HG03565 (cell line): ENCODE measurements at regions not wholly inside any gene's neighbourhood (a gene's known extent, or its start where the extent isn't known, plus 50 kb on each side); places are given as distances from the start of the nearest gene placed in this dataset.
"Not testable (repeated sequence)": the region's sequence is repeated elsewhere in the genome, so short reads cannot be mapped to it uniquely, and the experiment has no call there.

Experiments used
- ATAC-seq: cut with Tn5 transposase; IDR thresholded peaks from one replicate; pipeline ENCODE4 v1.9.1; 2021; ENCODE audit warnings: mild to moderate bottlenecking, moderate library complexity; ENCODE audit not compliant: unreplicated experiment

DNA sequence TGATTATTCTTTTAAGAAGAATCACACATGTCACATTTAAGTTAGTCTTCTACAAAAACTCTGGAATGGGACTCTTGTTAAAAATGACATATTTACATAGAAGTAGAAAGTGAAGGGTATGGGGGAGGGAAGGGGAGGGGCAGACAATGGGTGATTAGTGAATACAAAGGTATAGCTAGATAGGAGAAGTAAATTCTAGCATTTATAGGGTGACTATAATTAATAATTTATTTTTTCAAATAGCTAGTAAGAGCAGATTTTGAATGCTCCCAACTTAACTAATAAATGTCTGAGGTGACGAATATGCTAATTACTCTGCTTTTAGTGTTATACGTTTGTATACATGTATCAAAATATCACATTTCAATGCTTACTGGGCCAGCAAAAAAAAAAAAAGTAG is 59.4 kb downstream of the BLTP3B start:
- no peak for ATAC-seq

- not testable (repeated sequence) for ATAC-seq
Measured at GRCh38 chr12:100078777-100079176, 63.9 kb downstream of the BLTP3B start.

GRCh38 chr12:100077367-100077766 is 65.3 kb downstream of the BLTP3B start:
- ATAC-seq = no peak

DNA sequence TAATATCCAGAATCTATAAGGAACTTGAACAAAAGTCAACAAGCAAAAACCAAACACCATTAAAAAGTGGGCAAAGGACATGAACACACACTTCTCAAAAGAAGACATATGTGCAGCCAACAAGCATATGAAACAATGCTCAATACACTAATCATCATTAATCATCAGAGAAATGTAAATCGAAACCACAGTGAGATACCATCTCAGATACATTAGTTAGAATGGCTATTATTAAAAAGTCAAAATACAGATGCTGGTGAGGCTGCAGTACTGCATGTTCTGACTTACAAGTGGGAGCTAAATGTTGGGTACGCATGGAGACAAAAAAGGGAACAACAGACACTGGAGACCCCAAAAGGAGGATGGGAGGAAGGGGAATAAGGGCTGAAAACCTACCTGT is 67.1 kb downstream of the BLTP3B start:
- no peak for ATAC-seq

DNA sequence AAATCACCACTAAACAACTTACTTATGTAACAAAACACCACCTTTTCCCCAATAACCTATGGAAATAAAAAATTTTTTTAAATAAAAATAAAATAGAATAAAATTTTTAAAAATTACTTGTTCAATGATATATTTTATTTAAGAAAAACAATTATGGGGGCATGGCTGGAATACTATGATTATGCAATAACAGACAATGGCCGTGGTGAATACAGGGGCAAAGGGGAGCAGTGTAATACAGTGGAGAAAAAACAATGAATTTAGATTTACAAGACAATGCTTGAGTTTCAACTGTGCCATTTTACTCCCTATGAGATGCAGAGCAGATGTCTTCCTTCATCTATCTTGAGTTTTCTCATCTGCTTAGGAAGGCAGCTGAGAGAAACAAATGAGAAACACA is 72.9 kb downstream of the BLTP3B start:
- no peak for ATAC-seq

DNA sequence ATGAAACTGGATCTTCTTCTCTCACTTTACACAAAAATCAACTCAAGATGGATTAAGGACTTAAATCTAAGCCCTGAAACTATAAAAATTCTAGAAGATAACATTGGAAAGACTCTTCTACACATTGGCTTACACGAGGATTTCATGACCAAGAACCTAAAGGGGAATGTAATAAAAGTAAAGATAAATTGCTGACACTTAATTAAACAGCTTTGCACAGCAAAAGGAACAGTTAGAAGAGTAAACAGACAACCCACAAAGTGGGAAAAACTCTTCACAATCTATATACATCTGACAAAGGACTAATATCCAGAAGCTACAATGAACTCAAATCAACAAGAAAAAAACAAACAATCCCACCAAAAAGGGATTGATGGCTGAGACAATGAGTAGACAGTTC is 74.4 kb downstream of the BLTP3B start:
- no peak for ATAC-seq

GRCh38 chr12:100061814-100062213 is 77.1 kb upstream of the ANKS1B start:
- ATAC-seq = no peak

DNA sequence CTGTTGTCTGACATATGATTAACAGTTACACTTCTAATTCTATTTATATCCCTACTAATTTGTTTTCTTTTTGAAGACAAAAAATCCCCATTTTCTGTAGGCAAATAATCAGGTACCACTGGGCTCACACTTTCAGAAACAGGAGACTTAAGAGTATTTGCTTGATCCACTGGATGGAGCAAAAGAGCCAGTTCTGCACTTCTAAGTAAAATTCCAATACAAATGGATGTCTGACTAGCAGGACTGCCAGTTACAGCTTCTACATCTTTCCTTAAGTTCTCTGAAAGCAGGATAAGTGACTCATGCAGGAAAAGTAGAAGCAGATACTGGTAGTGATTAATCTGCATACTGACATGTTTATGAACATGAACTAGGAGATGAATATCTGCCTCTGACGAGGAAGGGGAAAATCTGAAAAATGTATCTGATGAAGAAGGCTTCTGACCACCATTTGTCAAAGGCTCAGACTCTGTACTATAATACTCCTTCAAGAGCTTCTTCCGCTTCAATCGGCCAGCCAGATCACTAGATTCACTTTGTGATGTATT is 73.8 kb upstream of the ANKS1B start:
- peak; percentile 59 for ATAC-seq

DNA sequence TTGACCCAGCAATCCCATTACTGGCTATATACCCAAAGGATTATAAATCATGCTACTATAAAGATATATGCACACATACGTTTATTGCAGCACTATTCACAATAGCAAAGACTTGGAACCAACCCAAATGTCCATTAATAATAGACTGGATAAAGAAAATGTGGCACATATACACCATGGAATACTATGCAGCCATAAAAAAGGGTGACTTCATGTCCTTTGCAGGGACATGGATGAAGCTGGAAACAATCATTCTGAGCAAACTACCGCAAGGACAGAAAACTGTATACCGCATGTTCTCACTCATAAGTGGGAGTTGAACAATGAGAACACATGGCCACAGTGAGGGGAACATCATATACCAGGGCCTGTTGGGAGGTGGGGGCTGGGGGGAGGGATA is 61.5 kb upstream of the ANKS1B start:
- ATAC-seq = not testable (repeated sequence)

DNA sequence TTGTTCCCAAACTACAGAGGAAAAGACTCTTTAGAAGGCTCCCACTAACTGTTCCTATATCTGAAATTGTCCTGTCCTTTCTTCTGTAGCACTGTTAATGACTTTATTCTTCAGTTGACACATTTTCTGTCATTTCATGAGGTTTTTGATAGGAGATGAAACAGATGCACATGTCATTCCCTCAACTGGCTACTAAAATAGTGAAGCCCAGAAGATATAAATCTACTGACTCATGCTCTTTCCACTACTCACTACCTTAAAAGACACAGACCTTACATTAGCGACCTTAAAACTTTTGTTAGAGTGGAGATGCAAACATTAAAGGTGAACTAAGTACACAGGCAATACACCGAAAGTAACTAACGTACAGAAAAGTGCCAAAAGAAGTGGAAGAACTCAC is 59.5 kb upstream of the ANKS1B start:
- ATAC-seq = no peak

DNA sequence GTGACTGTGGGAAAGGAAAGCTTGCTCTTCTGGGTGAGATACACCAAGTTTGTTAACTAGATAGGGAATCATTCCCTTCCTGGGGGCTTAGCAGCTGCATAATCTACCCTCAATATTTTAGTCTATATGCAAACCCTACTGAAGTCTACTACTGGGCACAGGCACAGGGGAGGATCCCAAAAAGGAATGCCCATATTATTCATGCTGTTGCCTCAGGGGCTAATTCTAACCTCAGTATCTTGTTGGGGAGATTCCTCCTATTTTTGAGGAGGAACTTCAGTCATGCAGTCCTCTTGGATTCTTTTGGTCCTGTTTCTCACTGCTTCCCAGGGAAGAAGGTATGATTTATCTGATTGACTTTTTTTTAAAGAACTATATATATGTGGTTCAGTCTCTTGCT is 58.9 kb upstream of the ANKS1B start:
- ATAC-seq = no peak
